Loucy (cell line): ENCODE measurements at regions not wholly inside any gene's neighbourhood (a gene's known extent, or its start where the extent isn't known, plus 50 kb on each side); places are given as distances from the start of the nearest gene placed in this dataset.

Experiments used
- H2AFZ ChIP-seq: fragments of 200-600 bp; sonication (generic); 2 replicates; pipeline ENCODE4 v1.6.0; 2016; ENCODE audit warnings: antibody characterized with exemption, mild to moderate bottlenecking, low read length, moderate library complexity
- H3F3A ChIP-seq: fragments of 200-600 bp; 2 replicates; pipeline ENCODE4 v1.6.0; 2016; ENCODE audit warnings: antibody characterized with exemption, low read depth, mild to moderate bottlenecking
- H3K27me3 ChIP-seq: fragments of 200-600 bp; sonication (generic); 2 replicates; pipeline ENCODE4 v1.6.1; 2014; ENCODE audit warnings: low read length, mild to moderate bottlenecking; ENCODE audit not compliant: insufficient read depth, poor library complexity, severe bottlenecking
- H3K36me3 ChIP-seq: fragments of 200-600 bp; sonication (generic); 2 replicates; pipeline ENCODE4 v1.6.1; 2016; ENCODE audit warnings: low read length; ENCODE audit not compliant: insufficient read depth
- H3K4me1 ChIP-seq: fragments of 200-600 bp; sonication (generic); 2 replicates; pipeline ENCODE4 v1.5.1; 2014; ENCODE audit warnings: low read length, mild to moderate bottlenecking; ENCODE audit not compliant: insufficient read depth, poor library complexity, severe bottlenecking
- H3K4me2 ChIP-seq: fragments of 200-600 bp; sonication (generic); 2 replicates; pipeline ENCODE4 v1.6.0; 2014; ENCODE audit warnings: antibody characterized with exemption, low read length, low read depth, mild to moderate bottlenecking; ENCODE audit not compliant: poor library complexity, severe bottlenecking
- H3K4me3 ChIP-seq: fragments of 200-600 bp; sonication (generic); 2 replicates; pipeline ENCODE4 v1.5.1; 2014; ENCODE audit warnings: low read length, mild to moderate bottlenecking, mixed read lengths; ENCODE audit not compliant: poor library complexity, severe bottlenecking
- H3K79me2 ChIP-seq: fragments of 200-600 bp; sonication (generic); 2 replicates; pipeline ENCODE4 v1.6.1; 2014; ENCODE audit warnings: low read length; ENCODE audit not compliant: insufficient read depth
- H3K9ac ChIP-seq: fragments of 200-600 bp; sonication (generic); 2 replicates; pipeline ENCODE4 v1.6.0; 2014; ENCODE audit warnings: mild to moderate bottlenecking, low read depth, low read length, moderate library complexity; ENCODE audit not compliant: poor library complexity, severe bottlenecking
- H3K9me2 ChIP-seq: fragments of 200-600 bp; sonication (generic); replicated peaks from 2 replicates; pipeline ENCODE4 v1.6.1; 2016; ENCODE audit warnings: low read depth, low read length, mixed read lengths
- H3K9me3 ChIP-seq: fragments of 200-600 bp; sonication (generic); 2 replicates; pipeline ENCODE4 v1.6.1; 2014; ENCODE audit warnings: mild to moderate bottlenecking, antibody characterized with exemption, low read length, low read depth; ENCODE audit not compliant: insufficient read depth
- H4K20me1 ChIP-seq: fragments of 200-600 bp; sonication (generic); 2 replicates; pipeline ENCODE4 v1.6.0; 2014; ENCODE audit warnings: antibody characterized with exemption, low read length, mild to moderate bottlenecking; ENCODE audit not compliant: insufficient read depth, poor library complexity, severe bottlenecking
- EZH2phosphoT487 ChIP-seq: fragments of 200-600 bp; IDR thresholded peaks from 2 replicates; pipeline ENCODE4 v1.6.1; 2018; ENCODE audit warnings: antibody characterized with exemption, mild to moderate bottlenecking, moderate library complexity, borderline replicate concordance
- TF ChIP-seq, protein P1 (sequence below): fragments of 200-600 bp; sonication (generic); conservative IDR thresholded peaks from 2 replicates; pipeline ENCODE4 v1.5.1; 2014; ENCODE audit warnings: mild to moderate bottlenecking, antibody characterized with exemption, low read length

- Histone ChIP-seq H3K4me1 (no peaks in the 10 kb centered on the region), H3K9ac (no peak overlapping the region), H3K4me3 (no peak overlapping the region), H3K27me3 (no peaks in the 10 kb centered on the region), H3K4me2 (no peak overlapping the region), H3F3A (no peaks in the 10 kb centered on the region), H4K20me1 (no peaks in the 10 kb centered on the region), H3K79me2 (no peaks in the 10 kb centered on the region), H2AFZ (no peak overlapping the region), H3K9me2 (no peaks in the 10 kb centered on the region), H3K36me3 (no peaks in the 10 kb centered on the region), H3K9me3 (no peaks in the 10 kb centered on the region)
- TF ChIP-seq, protein P1, sequence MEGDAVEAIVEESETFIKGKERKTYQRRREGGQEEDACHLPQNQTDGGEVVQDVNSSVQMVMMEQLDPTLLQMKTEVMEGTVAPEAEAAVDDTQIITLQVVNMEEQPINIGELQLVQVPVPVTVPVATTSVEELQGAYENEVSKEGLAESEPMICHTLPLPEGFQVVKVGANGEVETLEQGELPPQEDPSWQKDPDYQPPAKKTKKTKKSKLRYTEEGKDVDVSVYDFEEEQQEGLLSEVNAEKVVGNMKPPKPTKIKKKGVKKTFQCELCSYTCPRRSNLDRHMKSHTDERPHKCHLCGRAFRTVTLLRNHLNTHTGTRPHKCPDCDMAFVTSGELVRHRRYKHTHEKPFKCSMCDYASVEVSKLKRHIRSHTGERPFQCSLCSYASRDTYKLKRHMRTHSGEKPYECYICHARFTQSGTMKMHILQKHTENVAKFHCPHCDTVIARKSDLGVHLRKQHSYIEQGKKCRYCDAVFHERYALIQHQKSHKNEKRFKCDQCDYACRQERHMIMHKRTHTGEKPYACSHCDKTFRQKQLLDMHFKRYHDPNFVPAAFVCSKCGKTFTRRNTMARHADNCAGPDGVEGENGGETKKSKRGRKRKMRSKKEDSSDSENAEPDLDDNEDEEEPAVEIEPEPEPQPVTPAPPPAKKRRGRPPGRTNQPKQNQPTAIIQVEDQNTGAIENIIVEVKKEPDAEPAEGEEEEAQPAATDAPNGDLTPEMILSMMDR: no peak
- no peak for TF ChIP-seq EZH2phosphoT487
These were observed 225.2 kb upstream of the TMTC4 start for GRCh38 chr13:100899720-100900316.

GRCh38 chr13:100898431-100898830, 223.8 kb upstream of the TMTC4 start:
- no peaks in the 10 kb centered on the region for H3F3A ChIP-seq
- H3K9ac ChIP-seq: no peak overlapping the region
- H3K79me2 ChIP-seq: no peaks in the 10 kb centered on the region
- no peak overlapping the region for H3K4me3 ChIP-seq
- TF ChIP-seq, protein P1: no peak
- TF ChIP-seq EZH2phosphoT487: no peak
- no peaks in the 10 kb centered on the region for H3K9me3 ChIP-seq
- no peak overlapping the region for H2AFZ ChIP-seq
- H4K20me1 ChIP-seq: no peaks in the 10 kb centered on the region
- no peak overlapping the region for H3K4me2 ChIP-seq
- no peaks in the 10 kb centered on the region for H3K4me1 ChIP-seq
- no peaks in the 10 kb centered on the region for H3K9me2 ChIP-seq
- H3K36me3 ChIP-seq: no peaks in the 10 kb centered on the region
- H3K27me3 ChIP-seq: no peaks in the 10 kb centered on the region

DNA sequence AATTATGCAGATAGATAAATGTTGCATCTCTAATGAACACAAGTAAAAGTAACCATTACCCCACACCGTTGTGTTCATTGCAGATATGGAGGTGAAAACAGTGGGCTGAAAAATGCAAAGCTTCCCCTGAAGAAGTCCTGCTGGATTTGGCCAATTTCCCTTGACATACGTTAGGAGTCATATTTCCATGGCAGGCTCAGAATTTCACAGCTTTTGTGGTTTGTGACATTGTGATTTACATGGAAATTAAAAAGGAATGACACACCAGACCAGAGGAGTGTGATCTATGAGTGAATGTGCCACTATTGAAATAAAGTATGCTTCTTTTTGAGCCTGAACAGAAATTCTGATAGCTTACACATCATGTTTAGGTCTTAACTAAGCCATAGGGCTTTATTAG, 221.1 kb upstream of the TMTC4 start:
- TF ChIP-seq EZH2phosphoT487: no peak
- TF ChIP-seq, protein P1: no peak
- Histone ChIP-seq H3K79me2 (no peaks in the 10 kb centered on the region), H3K4me3 (no peak overlapping the region), H3K4me2 (no peak overlapping the region), H3K27me3 (no peaks in the 10 kb centered on the region), H3K9ac (no peak overlapping the region), H3F3A (no peaks in the 10 kb centered on the region), H3K9me3 (no peaks in the 10 kb centered on the region), H3K4me1 (no peaks in the 10 kb centered on the region), H3K9me2 (no peaks in the 10 kb centered on the region), H4K20me1 (no peaks in the 10 kb centered on the region), H3K36me3 (no peaks in the 10 kb centered on the region), H2AFZ (no peak overlapping the region)
